IMR-90 (cell line): ENCODE measurements at regions not wholly inside any gene's neighbourhood (a gene's known extent, or its start where the extent isn't known, plus 50 kb on each side); places are given as distances from the start of the nearest gene placed in this dataset.

Experiments used
- ATAC-seq: fragments of 200-7000 bp; cut with Tn5 transposase; 2 replicates; pipeline ENCODE4 v1.9.1; 2020; ENCODE audit warnings: low read depth, mild to moderate bottlenecking, moderate library complexity
- BruUV-seq: library from RNA; stranded (reverse); fragments of 400-500 nt; replicated peaks from 2 replicates; lab custom pipeline; 2021; lab: Mats Ljungman, UMichigan
- CTCF ChIA-PET: fragments of 300-600 bp; formaldehyde crosslinking; extraction: SDS; loops from one replicate; lab custom pipeline; 2021; ENCODE audit warnings: antibody characterized with exemption; lab: Yijun Ruan, JAX
- POLR2A ChIA-PET: fragments of 300-600 bp; sonication (Branson Sonifier 250); formaldehyde crosslinking; loops from one replicate; lab custom pipeline; 2022; ENCODE audit warnings: antibody characterized with exemption; ENCODE audit not compliant: unreplicated experiment; lab: Charles Lee
- DNase-seq: peaks from one replicate; pipeline ENCODE4 v3.0.0; 2013
- H2AFZ ChIP-seq: replicated peaks from 2 replicates; pipeline ENCODE3; 2013; ENCODE audit warnings: low read length, mild to moderate bottlenecking; ENCODE audit not compliant: poor library complexity
- H2AK5ac ChIP-seq: 2 replicates; pipeline ENCODE4 v1.6.1; 2013; ENCODE audit warnings: low read depth, low read length, inconsistent platforms
- H2AK9ac ChIP-seq: replicated peaks from 2 replicates; pipeline ENCODE3; 2013; ENCODE audit warnings: mild to moderate bottlenecking, low read depth, low read length, moderate library complexity; ENCODE audit not compliant: poor library complexity
- H2BK120ac ChIP-seq: 2 replicates; pipeline ENCODE4 v1.6.1; 2013; ENCODE audit warnings: low read depth, low read length, inconsistent platforms
- H2BK15ac ChIP-seq: 3 replicates; pipeline ENCODE4 v1.6.1; 2013; ENCODE audit warnings: low read depth, low read length, inconsistent platforms
- H2BK20ac ChIP-seq: 2 replicates; pipeline ENCODE4 v1.6.1; 2013; ENCODE audit warnings: low read depth, mild to moderate bottlenecking, inconsistent platforms, low read length, moderate library complexity
- H2BK5ac ChIP-seq: 2 replicates; pipeline ENCODE4 v1.6.1; 2013; ENCODE audit warnings: mild to moderate bottlenecking, low read depth, low read length, inconsistent platforms; ENCODE audit not compliant: poor library complexity, severe bottlenecking
- H3K14ac ChIP-seq: replicated peaks from 2 replicates; pipeline ENCODE4 v1.6.1; 2013; ENCODE audit warnings: low read depth, low read length, inconsistent platforms
- H3K18ac ChIP-seq: 2 replicates; pipeline ENCODE4 v1.6.1; 2013; ENCODE audit warnings: low read depth, low read length, control low read depth
- H3K23ac ChIP-seq: 2 replicates; pipeline ENCODE4 v1.6.1; 2013; ENCODE audit warnings: low read depth, low read length, inconsistent platforms
- H3K27ac ChIP-seq: 2 replicates; pipeline ENCODE4 v1.5.1; 2013; ENCODE audit warnings: mild to moderate bottlenecking, control low read depth, low read length; ENCODE audit not compliant: insufficient read depth
- H3K27me3 ChIP-seq: 2 replicates; pipeline ENCODE4 v1.6.1; 2013; ENCODE audit warnings: low read length; ENCODE audit not compliant: control insufficient read depth, insufficient read depth
- H3K36me3 ChIP-seq: 2 replicates; pipeline ENCODE4 v1.6.1; 2013; ENCODE audit warnings: low read length, mixed read lengths; ENCODE audit not compliant: control insufficient read depth, insufficient read depth
- H3K4ac ChIP-seq: 2 replicates; pipeline ENCODE4 v1.6.1; 2013; ENCODE audit warnings: low read depth, low read length, inconsistent platforms
- H3K4me1 ChIP-seq: 2 replicates; pipeline ENCODE4 v1.6.1; 2013; ENCODE audit warnings: low read length, mixed read lengths; ENCODE audit not compliant: control insufficient read depth, insufficient read depth
- H3K4me2 ChIP-seq: 2 replicates; pipeline ENCODE4 v1.6.1; 2013; ENCODE audit warnings: low read depth, mild to moderate bottlenecking, control low read depth, low read length, moderate library complexity
- H3K4me3 ChIP-seq: 2 replicates; pipeline ENCODE4 v1.5.1; 2013; ENCODE audit warnings: low read depth, mild to moderate bottlenecking, control low read depth, low read length, moderate library complexity; ENCODE audit not compliant: insufficient read depth
- H3K56ac ChIP-seq: 2 replicates; pipeline ENCODE4 v1.6.1; 2013; ENCODE audit warnings: low read length, inconsistent platforms; ENCODE audit not compliant: insufficient read depth; ENCODE audit errors: extremely low read depth
- H3K79me1 ChIP-seq, 2 experiments: 2 replicates each; pipeline ENCODE4 v1.6.1; 2013; ENCODE audit warnings: low read length in 2 of 2, inconsistent platforms in 1 of 2, low read depth in 1 of 2
- H3K9ac ChIP-seq: 2 replicates; pipeline ENCODE4 v1.6.1; 2013; ENCODE audit warnings: low read depth, low read length, control low read depth
- H3K9me1 ChIP-seq: 2 replicates; pipeline ENCODE4 v1.6.1; 2013; ENCODE audit warnings: low read length, inconsistent platforms; ENCODE audit not compliant: insufficient read depth
- H3K9me3 ChIP-seq: 2 replicates; pipeline ENCODE4 v1.6.1; 2013; ENCODE audit warnings: low read length; ENCODE audit not compliant: control insufficient read depth, insufficient read depth
- H4K20me1 ChIP-seq: 2 replicates; pipeline ENCODE4 v1.6.1; 2013; ENCODE audit warnings: low read length, inconsistent platforms; ENCODE audit not compliant: insufficient read depth
- H4K5ac ChIP-seq: 2 replicates; pipeline ENCODE4 v1.6.1; 2013; ENCODE audit warnings: mild to moderate bottlenecking, low read depth, low read length, control low read depth
- H4K8ac ChIP-seq, 2 experiments: 2 replicates each; pipeline ENCODE4 v1.6.1; 2013; ENCODE audit warnings: low read depth in 2 of 2, low read length in 2 of 2, control low read depth in 1 of 2, inconsistent platforms in 1 of 2
- H4K91ac ChIP-seq: 2 replicates; pipeline ENCODE4 v1.6.1; 2013; ENCODE audit warnings: low read depth, low read length, inconsistent platforms; ENCODE audit not compliant: insufficient read depth
- BHLHE40 ChIP-seq: fragments of 150-350 bp; IDR thresholded peaks from 2 replicates; pipeline ENCODE4 v1.6.1; 2016; ENCODE audit warnings: mild to moderate bottlenecking, low read depth, low read length
- CEBPB ChIP-seq: IDR thresholded peaks from 2 replicates; pipeline ENCODE4 v1.6.1; 2012; ENCODE audit warnings: low read depth, low read length, improper control_type of control experiment
- CHD1 ChIP-seq: IDR thresholded peaks from 2 replicates; pipeline ENCODE4 v1.6.1; 2012; ENCODE audit warnings: low read depth, low read length, improper control_type of control experiment
- FOS ChIP-seq: fragments of 150-350 bp; IDR thresholded peaks from 2 replicates; pipeline ENCODE4 v1.6.1; 2016; ENCODE audit warnings: low read depth, low read length
- MAFK ChIP-seq: IDR thresholded peaks from 2 replicates; pipeline ENCODE4 v1.6.1; 2012; ENCODE audit warnings: low read depth, low read length, improper control_type of control experiment
- MAZ ChIP-seq: IDR thresholded peaks from 2 replicates; pipeline ENCODE4 v1.6.1; 2012; ENCODE audit warnings: low read depth, mild to moderate bottlenecking, low read length, improper control_type of control experiment, moderate library complexity, borderline replicate concordance
- MXI1 ChIP-seq: IDR thresholded peaks from 2 replicates; pipeline ENCODE4 v1.6.1; 2012; ENCODE audit warnings: low read depth, mild to moderate bottlenecking, low read length, moderate library complexity, borderline replicate concordance
- NFE2L2 ChIP-seq: fragments of 150-350 bp; IDR thresholded peaks from 2 replicates; pipeline ENCODE4 v1.6.1; 2016; ENCODE audit warnings: low read depth, mild to moderate bottlenecking, low read length
- POLR2A ChIP-seq: IDR thresholded peaks from 2 replicates; pipeline ENCODE4 v1.6.1; 2012; ENCODE audit warnings: mild to moderate bottlenecking, low read depth, low read length
- RAD21 ChIP-seq: IDR thresholded peaks from 2 replicates; pipeline ENCODE4 v1.6.1; 2012; ENCODE audit warnings: low read length, improper control_type of control experiment
- RCOR1 ChIP-seq: IDR thresholded peaks from 2 replicates; pipeline ENCODE4 v1.6.1; 2012; ENCODE audit warnings: mild to moderate bottlenecking, low read length, improper control_type of control experiment; ENCODE audit not compliant: insufficient replicate concordance
- SMC3 ChIP-seq: fragments of 150-350 bp; IDR thresholded peaks from 2 replicates; pipeline ENCODE4 v1.6.1; 2016; ENCODE audit warnings: low read depth, mild to moderate bottlenecking, antibody characterized with exemption, low read length, moderate library complexity
- dilution Hi-C: fragments of 300-500 bp; cut with HindIII; formaldehyde crosslinking; loops from one replicate; pipeline ENCODE4 v1.14.3; 2018; ENCODE audit warnings: low sequenced_read_pairs; ENCODE audit not compliant: unreplicated experiment
- in situ Hi-C: fragments of 300-500 bp; cut with MboI; formaldehyde crosslinking; loops from 3 replicates; pipeline ENCODE4 v1.14.3; 2019; ENCODE audit warnings: low sequenced_read_pairs, inconsistent platforms, mixed read lengths
- intact Hi-C: fragments of 100-400 bp; cut with micrococcal nuclease; formaldehyde crosslinking; loops from 2 replicates; pipeline ENCODE4 v1.10.0; 2022
- TF ChIP-seq, protein P1 (sequence below): fragments of 150-350 bp; IDR thresholded peaks from 2 replicates; pipeline ENCODE4 v1.6.1; 2017; ENCODE audit warnings: mild to moderate bottlenecking, antibody characterized with exemption, low read length, low read depth
- TF ChIP-seq, protein P2 (sequence below): fragments of 150-350 bp; IDR thresholded peaks from 2 replicates; pipeline ENCODE4 v1.6.1; 2016; ENCODE audit warnings: low read depth, mild to moderate bottlenecking, low read length, moderate library complexity, borderline replicate concordance

DNA sequence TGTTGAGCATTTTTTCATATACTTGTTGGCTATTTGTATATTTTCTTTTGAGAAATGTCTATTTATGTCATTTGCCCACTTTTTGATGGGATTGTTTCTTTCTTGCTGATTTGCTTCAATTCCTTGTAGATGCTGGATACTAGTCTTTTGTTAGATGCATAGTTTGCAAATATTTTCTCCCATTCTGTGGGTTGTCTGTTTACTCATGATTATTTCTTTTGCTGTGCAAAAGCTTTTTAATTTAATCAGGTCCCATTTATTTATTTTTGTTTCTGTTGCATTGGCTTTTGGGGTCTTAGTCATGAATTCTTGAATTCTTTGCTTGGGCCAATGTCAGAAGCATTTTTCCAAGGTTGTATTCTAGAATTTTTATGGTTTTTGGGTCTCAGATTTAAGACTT lies 251.7 kb downstream of the WNT5A start:
- no peak overlapping the region for H3K14ac ChIP-seq
- H3K79me1 ChIP-seq = no peaks in the 10 kb centered on the region
- no peak overlapping the region for H3K9ac ChIP-seq
- peak overlapping the region; percentile 23; the same call in 1 of the 2 replicates for H3K4me2 ChIP-seq
- H3K4ac ChIP-seq = no peak overlapping the region; the same call in 1 of the 2 replicates
- peaks cover 5% of the 10 kb centered on the region; the same call in 1 of the 2 replicates for H3K4me1 ChIP-seq
- H3K36me3 ChIP-seq = no peaks in the 10 kb centered on the region
- H3K56ac ChIP-seq = no peak overlapping the region
- H3K9me1 ChIP-seq = peaks cover 4% of the 10 kb centered on the region
- no peak overlapping the region for H2BK15ac ChIP-seq
- no peak overlapping the region for H2AK5ac ChIP-seq
- intact Hi-C loops (no loop called here), dilution Hi-C loops (no loop called here), in situ Hi-C loops (no loop called here)
- ChIA-PET POLR2A (no interaction called here), CTCF (no interaction called here)
- no peak overlapping the region for H2AFZ ChIP-seq
- TF ChIP-seq MAZ (no peak), BHLHE40 (no peak), RCOR1 (no peak), NFE2L2 (no peak), MAFK (no peak), SMC3 (no peak), CHD1 (no peak), CEBPB (no peak), FOS (no peak), RAD21 (no peak), POLR2A (no peak), MXI1 (no peak)
- TF ChIP-seq, protein P1, sequence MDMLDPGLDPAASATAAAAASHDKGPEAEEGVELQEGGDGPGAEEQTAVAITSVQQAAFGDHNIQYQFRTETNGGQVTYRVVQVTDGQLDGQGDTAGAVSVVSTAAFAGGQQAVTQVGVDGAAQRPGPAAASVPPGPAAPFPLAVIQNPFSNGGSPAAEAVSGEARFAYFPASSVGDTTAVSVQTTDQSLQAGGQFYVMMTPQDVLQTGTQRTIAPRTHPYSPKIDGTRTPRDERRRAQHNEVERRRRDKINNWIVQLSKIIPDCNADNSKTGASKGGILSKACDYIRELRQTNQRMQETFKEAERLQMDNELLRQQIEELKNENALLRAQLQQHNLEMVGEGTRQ = no peak
- TF ChIP-seq, protein P2, sequence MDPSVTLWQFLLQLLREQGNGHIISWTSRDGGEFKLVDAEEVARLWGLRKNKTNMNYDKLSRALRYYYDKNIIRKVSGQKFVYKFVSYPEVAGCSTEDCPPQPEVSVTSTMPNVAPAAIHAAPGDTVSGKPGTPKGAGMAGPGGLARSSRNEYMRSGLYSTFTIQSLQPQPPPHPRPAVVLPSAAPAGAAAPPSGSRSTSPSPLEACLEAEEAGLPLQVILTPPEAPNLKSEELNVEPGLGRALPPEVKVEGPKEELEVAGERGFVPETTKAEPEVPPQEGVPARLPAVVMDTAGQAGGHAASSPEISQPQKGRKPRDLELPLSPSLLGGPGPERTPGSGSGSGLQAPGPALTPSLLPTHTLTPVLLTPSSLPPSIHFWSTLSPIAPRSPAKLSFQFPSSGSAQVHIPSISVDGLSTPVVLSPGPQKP = no peak
- no peaks in the 10 kb centered on the region; the same call in 1 of the 2 replicates for H3K27me3 ChIP-seq
- BruUV-seq = no TSS peak
- 0 out of 2 replicates have a peak overlapping the region, but pooled peaks have one; percentile 66 for H2BK120ac ChIP-seq
- no peak overlapping the region for H2AK9ac ChIP-seq
- peak overlapping the region; percentile 66; the same call in 1 of the 2 replicates for H4K5ac ChIP-seq
- H3K4me3 ChIP-seq = no peak overlapping the region
- ATAC-seq (peak; percentile 66), DNase-seq (peak; percentile 60)
- peak overlapping the region; percentile 85 for H2BK5ac ChIP-seq
- H3K9me3 ChIP-seq = no peaks in the 10 kb centered on the region
- peak overlapping the region in 1 of 2 experiments; percentile 45; a peak in 1 of 4 replicates for H4K8ac ChIP-seq
- H3K23ac ChIP-seq = no peak overlapping the region
- no peak overlapping the region for H3K27ac ChIP-seq
- H4K91ac ChIP-seq = no peak overlapping the region
- H2BK20ac ChIP-seq = 0 out of 2 replicates have a peak overlapping the region, but pooled peaks have one; percentile 85
- H3K18ac ChIP-seq = peak overlapping the region; percentile 75; the same call in 1 of the 2 replicates
- no peaks in the 10 kb centered on the region for H4K20me1 ChIP-seq
